ENCODE measurements at regions not wholly inside any gene's neighbourhood (a gene's known extent, or its start where the extent isn't known, plus 50 kb on each side); places are given as distances from the start of the nearest gene placed in this dataset.

DNA sequence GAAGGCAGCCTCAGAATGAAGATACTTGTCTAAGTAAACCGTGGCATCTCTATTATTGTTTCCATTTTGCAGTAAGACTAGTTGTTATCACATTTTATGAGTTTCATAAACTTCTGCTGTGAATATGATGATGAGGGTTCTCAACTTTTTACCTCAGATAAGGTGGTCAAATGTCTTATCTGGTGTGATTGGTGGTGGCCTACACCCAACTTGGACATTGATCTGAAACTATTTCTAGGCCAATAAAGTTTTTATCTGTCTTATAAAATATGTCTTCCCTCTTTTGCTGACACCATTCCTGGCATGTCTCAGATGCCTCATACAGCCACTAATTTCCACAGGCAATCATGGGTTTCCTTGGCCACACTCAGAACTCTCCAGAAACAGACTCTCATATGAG lies 480.3 kb upstream of the NR3C2 start:
- H3K4me1 ChIP-seq (ENCODE audit: control insufficient read depth, extremely low read depth, insufficient read depth, low read length) = no peaks in the 10 kb centered on the region
- FAIRE-seq (no peak), DNase-seq (ENCODE audit: low read depth, low spot score) (no peak)
- H3K9me3 ChIP-seq (ENCODE audit: control insufficient read depth, low read depth, low read length) = no peaks in the 10 kb centered on the region
- no peak overlapping the region for H3K4me2 ChIP-seq (ENCODE audit: control insufficient read depth, extremely low read depth, insufficient read depth, low read depth, low read length)
- H4K20me1 ChIP-seq (ENCODE audit: control insufficient read depth, extremely low read depth, insufficient read depth, low read length) = no peaks in the 10 kb centered on the region
- H3K9me1 ChIP-seq (ENCODE audit: control insufficient read depth, extremely low read depth, insufficient read depth, low read length) = no peaks in the 10 kb centered on the region
- no peak overlapping the region for H3K4me3 ChIP-seq (ENCODE audit: control insufficient read depth in 2 of 3, extremely low read depth in 1 of 3, insufficient read depth in 2 of 3, low read depth in 1 of 3, low read length in 3 of 3)
- TF ChIP-seq EZH2 (IDR thresholded peaks at IDR 0.05; ENCODE audit: low read length) = no peak
- TF ChIP-seq, protein P1, sequence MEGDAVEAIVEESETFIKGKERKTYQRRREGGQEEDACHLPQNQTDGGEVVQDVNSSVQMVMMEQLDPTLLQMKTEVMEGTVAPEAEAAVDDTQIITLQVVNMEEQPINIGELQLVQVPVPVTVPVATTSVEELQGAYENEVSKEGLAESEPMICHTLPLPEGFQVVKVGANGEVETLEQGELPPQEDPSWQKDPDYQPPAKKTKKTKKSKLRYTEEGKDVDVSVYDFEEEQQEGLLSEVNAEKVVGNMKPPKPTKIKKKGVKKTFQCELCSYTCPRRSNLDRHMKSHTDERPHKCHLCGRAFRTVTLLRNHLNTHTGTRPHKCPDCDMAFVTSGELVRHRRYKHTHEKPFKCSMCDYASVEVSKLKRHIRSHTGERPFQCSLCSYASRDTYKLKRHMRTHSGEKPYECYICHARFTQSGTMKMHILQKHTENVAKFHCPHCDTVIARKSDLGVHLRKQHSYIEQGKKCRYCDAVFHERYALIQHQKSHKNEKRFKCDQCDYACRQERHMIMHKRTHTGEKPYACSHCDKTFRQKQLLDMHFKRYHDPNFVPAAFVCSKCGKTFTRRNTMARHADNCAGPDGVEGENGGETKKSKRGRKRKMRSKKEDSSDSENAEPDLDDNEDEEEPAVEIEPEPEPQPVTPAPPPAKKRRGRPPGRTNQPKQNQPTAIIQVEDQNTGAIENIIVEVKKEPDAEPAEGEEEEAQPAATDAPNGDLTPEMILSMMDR (optimal IDR thresholded peaks at IDR 0.05 in 1 of 3, IDR thresholded peaks at IDR 0.05 in 1 of 3, conservative IDR thresholded peaks at IDR 0.05 in 1 of 3; ENCODE audit: extremely low read depth in 1 of 3, insufficient read depth in 2 of 3, low read length in 3 of 3) = no peak
- dilution Hi-C loops (cut with MboI; ENCODE audit: extremely low pct_ligation_motif_present, low sequenced_read_pairs) = no loop called here
- no peak overlapping the region for H3K9ac ChIP-seq (ENCODE audit: control insufficient read depth, extremely low read depth, insufficient read depth, low read length)
- no peaks in the 10 kb centered on the region for H3K79me2 ChIP-seq (ENCODE audit: control insufficient read depth, insufficient read depth, low read length)
- H3K27me3 ChIP-seq (ENCODE audit: control insufficient read depth, extremely low read depth, insufficient read depth, low read length) = no peaks in the 10 kb centered on the region
- no peak overlapping the region for H2AFZ ChIP-seq (ENCODE audit: control insufficient read depth, low read length)
- H3K27ac ChIP-seq (ENCODE audit: control insufficient read depth, insufficient read depth, low read length) = no peak overlapping the region
- H3K36me3 ChIP-seq (ENCODE audit: control insufficient read depth in 2 of 2, extremely low read depth in 1 of 2, insufficient read depth in 2 of 2, low read length in 2 of 2) = no peaks in the 10 kb centered on the region

DNA sequence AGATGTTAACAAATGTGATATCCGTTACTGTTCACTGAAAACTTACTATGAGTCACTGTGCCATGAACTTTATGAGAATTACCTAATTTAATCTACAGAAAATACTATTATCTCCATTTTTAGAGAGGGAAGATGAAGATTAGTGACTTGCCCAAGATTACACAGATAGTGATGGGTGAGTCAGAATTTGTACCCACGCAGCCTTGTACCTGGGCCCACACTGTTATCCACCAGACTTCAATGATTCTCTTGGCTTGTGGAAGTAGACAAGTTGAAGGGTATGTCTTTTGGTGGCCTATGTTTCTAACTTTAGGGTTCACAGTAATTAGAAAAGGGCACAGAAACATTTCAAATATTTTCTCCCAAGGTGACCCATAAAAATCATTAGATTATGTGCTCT lies 472.5 kb upstream of the NR3C2 start:
- Histone ChIP-seq H3K27me3 (ENCODE audit: control insufficient read depth, extremely low read depth, insufficient read depth, low read length) (no peaks in the 10 kb centered on the region), H3K9me3 (ENCODE audit: control insufficient read depth, low read depth, low read length) (no peaks in the 10 kb centered on the region), H3K9me1 (ENCODE audit: control insufficient read depth, extremely low read depth, insufficient read depth, low read length) (no peaks in the 10 kb centered on the region), H2AFZ (ENCODE audit: control insufficient read depth, low read length) (no peak overlapping the region), H3K4me2 (ENCODE audit: control insufficient read depth, extremely low read depth, insufficient read depth, low read depth, low read length) (no peak overlapping the region), H3K79me2 (ENCODE audit: control insufficient read depth, insufficient read depth, low read length) (no peaks in the 10 kb centered on the region), H3K9ac (ENCODE audit: control insufficient read depth, extremely low read depth, insufficient read depth, low read length) (no peak overlapping the region), H3K4me1 (ENCODE audit: control insufficient read depth, extremely low read depth, insufficient read depth, low read length) (no peaks in the 10 kb centered on the region), H3K27ac (ENCODE audit: control insufficient read depth, insufficient read depth, low read length) (no peak overlapping the region), H3K4me3 (ENCODE audit: control insufficient read depth in 2 of 3, extremely low read depth in 1 of 3, insufficient read depth in 2 of 3, low read depth in 1 of 3, low read length in 3 of 3) (no peak overlapping the region), H3K36me3 (ENCODE audit: control insufficient read depth in 2 of 2, extremely low read depth in 1 of 2, insufficient read depth in 2 of 2, low read length in 2 of 2) (no peaks in the 10 kb centered on the region), H4K20me1 (ENCODE audit: control insufficient read depth, extremely low read depth, insufficient read depth, low read length) (no peaks in the 10 kb centered on the region)
- DNase-seq (ENCODE audit: low read depth, low spot score) = no peak
- dilution Hi-C loops (cut with MboI; ENCODE audit: extremely low pct_ligation_motif_present, low sequenced_read_pairs) = no loop called here
- TF ChIP-seq, protein P1 (optimal IDR thresholded peaks at IDR 0.05 in 1 of 3, IDR thresholded peaks at IDR 0.05 in 1 of 3, conservative IDR thresholded peaks at IDR 0.05 in 1 of 3; ENCODE audit: extremely low read depth in 1 of 3, insufficient read depth in 2 of 3, low read length in 3 of 3) = no peak
- TF ChIP-seq EZH2 (IDR thresholded peaks at IDR 0.05; ENCODE audit: low read length) = no peak
- FAIRE-seq = no peak
